Psoas muscle (tissue), 7 donors: ENCODE measurements at regions not wholly inside any gene's neighbourhood (a gene's known extent, or its start where the extent isn't known, plus 50 kb on each side); places are given as distances from the start of the nearest gene placed in this dataset.

Experiments used
- ATAC-seq, 4 donors: fragments of 200-7000 bp; cut with Tn5 transposase; one replicate each; pipeline ENCODE4 v1.9.1; 2020; ENCODE audit warnings: moderate library complexity in 3 of 4, mild to moderate bottlenecking in 2 of 4
- DNase-seq, 2 donors: peaks; one replicate each; pipeline ENCODE4 v3.0.0-alpha.2; 2020
- H3K27ac ChIP-seq: fragments of 200-600 bp; one replicate; pipeline ENCODE4 v1.8.0; 2022
- H3K27me3 ChIP-seq, 3 donors: fragments of 200-600 bp in 1 of 3; one replicate each; pipeline versions ENCODE4 v1.6.1 to v1.8.0; 2013 to 2022; ENCODE audit warnings: low read length in 2 of 3, mild to moderate bottlenecking in 2 of 3, moderate library complexity in 1 of 3; ENCODE audit not compliant: insufficient read depth in 3 of 3
- H3K36me3 ChIP-seq, 2 donors: fragments of 200-600 bp in 1 of 2; one replicate each; pipeline versions ENCODE4 v1.6.1 to v1.8.0; 2013 to 2022; ENCODE audit warnings: low read depth in 1 of 2, mild to moderate bottlenecking in 1 of 2, moderate library complexity in 1 of 2; ENCODE audit not compliant: insufficient read depth in 1 of 2
- H3K4me1 ChIP-seq: fragments of 200-600 bp; one replicate; pipeline ENCODE4 v1.8.0; 2022
- H3K4me3 ChIP-seq: fragments of 200-600 bp; one replicate; pipeline ENCODE4 v1.8.0; 2022; ENCODE audit warnings: mild to moderate bottlenecking
- H3K9me3 ChIP-seq: fragments of 200-600 bp; one replicate; pipeline ENCODE4 v1.8.0; 2022
- CTCF ChIP-seq: fragments of 200-600 bp; IDR thresholded peaks from one replicate; pipeline ENCODE4 v1.8.0; 2022; ENCODE audit warnings: antibody characterized with exemption
- WGBS, 3 donors: extraction: QIAGEN DNeasy Blood & Tissue Kit; methylation state at CpG; one replicate each; pipeline versions ENCODE4 v1.1.6 to v1.1.7; 2013; 5-methylcytosine and 5-hydroxymethylcytosine counted together
- intact Hi-C, 2 donors: fragments of 100-400 bp; cut with DNase I; formaldehyde crosslinking; loops; one replicate each; pipeline versions ENCODE4 v1.11.0 to v1.14.2; 2022
- donor health status: healthy with polysubstance abuse.
- donor health status: DM: no; HTN: no; CAD: no; lungs with moderate emphysema.
- donor health status: Bipolar disorder and iron deficiency.
- donor health status: healthy.
- donor health status: DM: yes; HTN: yes; CAD: no.
- donor health status: DM: no; HTN: no; CAD: no.
- donor health status: DM: yes; HTN: yes; CAD: no.

DNA sequence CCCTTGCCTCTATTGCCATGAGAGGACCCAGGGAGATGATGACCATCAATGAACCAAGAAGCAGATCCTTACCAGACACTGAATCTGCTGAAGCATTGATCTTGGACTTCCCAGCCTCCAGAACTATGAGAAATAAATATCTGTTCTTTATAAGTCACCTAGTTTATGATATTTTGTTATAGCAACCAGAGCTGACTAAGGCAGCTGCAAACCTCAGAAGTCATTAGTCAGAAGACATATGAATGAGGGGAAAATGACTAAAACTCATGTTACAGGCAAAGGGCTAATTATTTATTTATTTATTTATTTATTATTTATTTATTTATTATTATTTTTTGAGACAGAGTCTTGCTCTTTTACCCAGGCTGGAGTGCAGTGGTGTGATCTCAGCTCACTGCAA is 321.1 kb downstream of the TGFB2 start:
- Histone ChIP-seq H3K27me3 (no peaks in the 10 kb centered on the region), H3K36me3 (no peaks in the 10 kb centered on the region), H3K27ac (no peak overlapping the region), H3K4me3 (no peak overlapping the region), H3K4me1 (peaks cover 10% of the 10 kb centered on the region), H3K9me3 (no peaks in the 10 kb centered on the region)
- TF ChIP-seq CTCF, result no peak
- intact Hi-C loops, result loop anchor here in 1 of 2 donors (10.0 kb wide), 1 partner anchor 321 kb away; the partner anchor contains the start of gene TGFB2
- no peak for ATAC-seq
- no peak for DNase-seq

DNA sequence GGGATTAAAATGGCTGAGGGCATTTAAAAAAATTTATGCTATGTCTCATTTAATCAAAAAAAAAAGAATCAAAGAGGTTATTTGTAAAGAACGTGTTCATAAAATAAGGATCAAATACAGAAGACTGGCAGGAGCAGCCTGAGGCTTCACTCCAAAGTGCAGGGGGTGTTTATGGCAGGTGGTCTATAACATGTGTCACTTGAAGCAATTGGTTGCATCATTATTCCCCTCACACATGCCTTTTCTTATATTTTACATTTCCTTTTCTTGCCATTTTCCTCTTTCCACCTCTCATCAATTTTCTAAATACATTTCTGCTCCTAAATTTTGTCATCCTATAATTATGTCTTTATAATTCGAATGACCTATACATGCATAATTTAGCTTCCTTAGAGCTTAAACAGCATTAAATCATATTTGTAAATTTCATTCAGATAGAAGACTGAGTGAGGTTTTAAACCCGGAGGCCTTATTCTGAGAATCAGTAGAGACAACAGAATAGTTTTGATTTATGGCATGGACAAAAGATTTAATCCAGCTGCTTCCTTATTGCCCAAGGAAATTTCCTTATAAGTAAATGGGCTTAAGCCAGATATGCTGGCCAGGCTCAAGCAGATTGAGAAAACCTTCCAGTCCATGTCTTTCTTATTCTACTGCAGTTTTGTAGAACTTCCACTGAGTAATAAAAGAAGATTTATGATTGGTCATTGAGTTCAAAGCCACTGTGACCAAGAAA is 322.8 kb downstream of the TGFB2 start:
- ATAC-seq, result no peak
- H3K27me3 ChIP-seq, result no peaks in the 10 kb centered on the region
- peaks cover 10% of the 10 kb centered on the region for H3K4me1 ChIP-seq
- no peak for TF ChIP-seq CTCF
- 67 to 71% (median 68%) methylated on average over 3 of the region's 3 CpGs for WGBS, 3 donors
- intact Hi-C loops, result loop anchor here in 1 of 2 donors (10.0 kb wide), 1 partner anchor 323 kb away; the partner anchor contains the start of gene TGFB2
- no peak overlapping the region for H3K27ac ChIP-seq
- no peaks in the 10 kb centered on the region for H3K9me3 ChIP-seq
- DNase-seq, result no peak
- no peaks in the 10 kb centered on the region for H3K36me3 ChIP-seq
- no peak overlapping the region for H3K4me3 ChIP-seq

DNA sequence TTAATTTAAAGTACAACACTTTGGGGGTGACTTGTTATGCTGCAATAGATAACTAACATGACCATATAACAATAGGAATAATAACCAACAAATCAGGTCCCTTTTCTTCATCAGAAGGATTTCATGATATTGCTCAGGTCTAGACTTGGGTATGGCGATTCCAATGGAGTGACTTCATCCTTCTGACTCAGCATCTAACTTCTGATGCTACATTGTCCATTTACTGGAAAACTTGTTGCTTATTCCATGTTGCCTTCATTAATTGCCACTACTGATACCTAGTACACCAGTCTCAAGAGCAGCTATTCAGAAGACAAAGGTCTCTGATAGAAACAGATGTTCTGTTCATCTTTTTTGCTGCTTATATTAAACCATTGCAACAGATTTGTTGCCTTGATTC is 324.3 kb downstream of the TGFB2 start:
- H3K4me1 ChIP-seq, result peaks cover 7% of the 10 kb centered on the region
- no peak for TF ChIP-seq CTCF
- no peaks in the 10 kb centered on the region for H3K9me3 ChIP-seq
- ATAC-seq (no peak), DNase-seq (no peak)
- no peak overlapping the region for H3K4me3 ChIP-seq
- H3K36me3 ChIP-seq, result no peaks in the 10 kb centered on the region
- intact Hi-C loops, result loop anchor here in 1 of 2 donors (10.0 kb wide), 1 partner anchor 325 kb away; the partner anchor contains the start of gene TGFB2
- 93 to 96% (median 95%) methylated on average over 1 of the region's 1 CpG for WGBS, 3 donors
- no peak overlapping the region for H3K27ac ChIP-seq
- H3K27me3 ChIP-seq, result no peaks in the 10 kb centered on the region

- H3K36me3 ChIP-seq, result no peaks in the 10 kb centered on the region
- intact Hi-C loops, result no loop called here
- no peak for DNase-seq
- TF ChIP-seq CTCF, result no peak
- no peaks in the 10 kb centered on the region for H3K27me3 ChIP-seq
- ATAC-seq, result no peak
- no peak overlapping the region for H3K4me3 ChIP-seq
- 98 to 100% (median 100%) methylated on average over 1 of the region's 1 CpG for WGBS, 3 donors
- H3K4me1 ChIP-seq, result no peaks in the 10 kb centered on the region
- H3K9me3 ChIP-seq, result no peaks in the 10 kb centered on the region
- no peak overlapping the region for H3K27ac ChIP-seq
Measured at GRCh38 chr1:218670875-218671274, 325.7 kb downstream of the TGFB2 start.

DNA sequence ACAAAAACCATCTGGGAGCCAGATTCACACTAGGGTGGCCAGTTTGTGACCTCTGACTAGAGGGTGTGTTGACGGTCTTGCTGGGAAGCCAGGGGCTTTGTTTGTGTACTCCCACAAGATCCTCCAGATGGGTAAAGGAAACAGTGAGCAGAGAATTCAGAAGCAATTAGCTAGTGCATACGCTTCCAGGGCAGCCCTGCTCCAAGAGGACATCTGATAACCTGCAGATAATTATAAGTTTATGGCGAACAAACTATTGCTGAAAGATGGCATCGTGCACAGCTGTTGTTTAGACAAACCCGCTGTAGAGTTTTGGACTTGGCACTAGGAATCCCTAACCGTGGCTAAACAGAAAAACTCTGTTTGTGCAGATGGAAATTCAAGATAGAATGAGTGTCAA is 326.4 kb downstream of the TGFB2 start:
- Histone ChIP-seq H3K4me3 (no peak overlapping the region), H3K27ac (no peak overlapping the region), H3K27me3 (no peaks in the 10 kb centered on the region), H3K9me3 (no peaks in the 10 kb centered on the region), H3K4me1 (no peaks in the 10 kb centered on the region), H3K36me3 (no peaks in the 10 kb centered on the region)
- ATAC-seq (no peak), DNase-seq (no peak)
- no peak for TF ChIP-seq CTCF
- 24 to 27% (median 26%) methylated on average over 6 of the region's 6 CpGs for WGBS, 3 donors
- intact Hi-C loops, result no loop called here
